ENCODE measurements at regions not wholly inside any gene's neighbourhood (a gene's known extent, or its start where the extent isn't known, plus 50 kb on each side); places are given as distances from the start of the nearest gene placed in this dataset.
"Not testable (repeated sequence)": the region's sequence is repeated elsewhere in the genome, so short reads cannot be mapped to it uniquely, and the experiment has no call there.

- DNase-seq = no peak
Measured at GRCh38 chr5:109992264-109992915, 302.7 kb downstream of the MAN2A1 start.

- no peak for DNase-seq
Measured at GRCh38 chr5:109994135-109994534, 304.4 kb downstream of the MAN2A1 start.

GRCh38 chr5:109996246-109996645 is 306.5 kb downstream of the MAN2A1 start:
- no peak for DNase-seq

GRCh38 chr5:109997161-109997560 is 307.4 kb downstream of the MAN2A1 start:
- no peak for DNase-seq

- DNase-seq = no peak
Measured at GRCh38 chr5:109998208-109998607, 308.5 kb downstream of the MAN2A1 start.

DNA sequence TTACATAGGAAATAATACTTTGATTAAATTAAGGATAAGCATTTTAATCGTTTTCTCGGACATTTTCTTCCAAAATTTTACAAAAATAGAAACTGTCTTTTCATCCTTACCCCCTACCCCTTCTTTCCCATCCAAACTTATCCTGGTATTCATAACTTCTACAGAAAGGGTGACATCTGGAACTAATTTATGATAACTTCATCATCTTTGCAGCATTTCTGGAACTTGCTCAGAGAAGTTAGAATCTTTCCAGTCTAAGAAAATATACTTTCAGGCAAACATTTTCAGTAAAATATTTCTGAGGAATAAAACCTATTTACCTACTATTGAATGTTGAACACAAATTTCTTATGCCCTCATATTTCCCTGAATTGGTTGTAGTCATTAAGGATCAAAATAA is 309.0 kb downstream of the MAN2A1 start:
- no peak for DNase-seq

GRCh38 chr5:110001648-110002047 is 311.9 kb downstream of the MAN2A1 start:
- DNase-seq = no peak

- DNase-seq = no peak
Measured at GRCh38 chr5:110002652-110003051, 312.9 kb downstream of the MAN2A1 start.

GRCh38 chr5:110005907-110006562 is 316.3 kb downstream of the MAN2A1 start:
- DNase-seq = not testable (repeated sequence)

GRCh38 chr5:110007101-110007500 is 317.4 kb downstream of the MAN2A1 start:
- DNase-seq = no peak

DNA sequence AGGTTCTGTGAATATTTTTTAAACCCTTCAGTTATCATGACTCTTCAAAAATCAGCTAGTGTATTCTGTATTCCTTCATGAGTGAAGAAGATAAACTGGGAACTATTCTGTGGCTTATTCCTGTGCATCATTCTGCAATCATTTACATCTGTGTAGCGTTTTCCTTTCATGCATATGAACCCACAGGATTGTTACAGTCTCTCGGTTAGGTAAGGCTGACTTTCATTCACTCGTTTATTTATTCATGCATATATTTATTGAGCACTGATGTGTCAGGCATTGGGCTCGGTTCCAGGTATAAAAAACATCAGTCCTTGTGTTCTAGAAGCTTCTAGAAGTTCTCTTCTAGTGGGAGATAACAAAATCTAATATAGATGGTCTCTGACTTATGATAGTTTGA is 318.4 kb downstream of the MAN2A1 start:
- no peak for DNase-seq

- DNase-seq = no peak
Measured at GRCh38 chr5:110012145-110012544, 322.4 kb downstream of the MAN2A1 start.

- no peak for DNase-seq
Measured at GRCh38 chr5:110013017-110013416, 323.3 kb downstream of the MAN2A1 start.

DNA sequence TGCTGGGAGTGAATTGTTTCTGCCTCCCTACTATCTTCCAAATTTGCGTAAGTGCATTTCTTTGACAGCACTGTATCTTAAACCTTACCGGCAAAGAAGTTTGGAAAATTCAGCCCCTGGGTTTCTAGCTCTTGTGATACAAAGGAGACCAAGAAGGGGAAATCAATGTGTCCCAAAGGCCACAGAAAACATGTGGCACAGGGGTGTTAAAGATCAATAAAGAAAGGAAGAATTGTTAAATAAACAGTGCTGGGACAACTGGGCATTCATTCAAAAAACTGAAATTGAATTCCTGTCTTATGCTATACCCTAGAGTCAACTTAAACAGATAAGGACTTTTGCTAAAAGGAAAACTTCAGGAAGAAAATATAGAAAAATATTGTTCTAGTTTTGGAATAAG is 328.1 kb downstream of the MAN2A1 start:
- no peak for DNase-seq

- no peak for DNase-seq
Measured at GRCh38 chr5:110018509-110018908, 328.8 kb downstream of the MAN2A1 start.

- DNase-seq = no peak
Measured at GRCh38 chr5:110019119-110019518, 329.4 kb downstream of the MAN2A1 start.

- DNase-seq = no peak
Measured at GRCh38 chr5:110019780-110020179, 330.1 kb downstream of the MAN2A1 start.

GRCh38 chr5:110021251-110021650 is 331.5 kb downstream of the MAN2A1 start:
- no peak for DNase-seq

DNA sequence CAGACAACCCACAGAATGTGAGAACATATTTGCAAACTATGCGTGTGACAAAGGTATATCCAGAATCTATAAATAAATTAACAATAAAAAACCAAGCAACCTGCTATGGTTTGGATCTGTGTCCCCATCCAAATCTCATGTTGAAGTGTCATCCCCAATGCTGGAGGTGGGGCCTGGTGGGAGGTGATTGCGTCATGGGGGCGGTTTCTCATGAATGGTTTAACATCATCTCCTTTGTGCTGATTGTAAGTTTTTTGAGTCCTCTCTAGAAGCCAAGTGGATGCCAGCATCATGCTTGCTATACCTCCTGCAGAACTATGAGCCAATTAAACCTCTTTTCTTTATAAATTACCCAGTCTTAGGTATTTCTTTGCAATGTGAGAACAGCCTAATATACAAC is 335.4 kb downstream of the MAN2A1 start:
- DNase-seq = no peak

- no peak for DNase-seq
Measured at GRCh38 chr5:110027527-110028322, 338.0 kb downstream of the MAN2A1 start.

DNA sequence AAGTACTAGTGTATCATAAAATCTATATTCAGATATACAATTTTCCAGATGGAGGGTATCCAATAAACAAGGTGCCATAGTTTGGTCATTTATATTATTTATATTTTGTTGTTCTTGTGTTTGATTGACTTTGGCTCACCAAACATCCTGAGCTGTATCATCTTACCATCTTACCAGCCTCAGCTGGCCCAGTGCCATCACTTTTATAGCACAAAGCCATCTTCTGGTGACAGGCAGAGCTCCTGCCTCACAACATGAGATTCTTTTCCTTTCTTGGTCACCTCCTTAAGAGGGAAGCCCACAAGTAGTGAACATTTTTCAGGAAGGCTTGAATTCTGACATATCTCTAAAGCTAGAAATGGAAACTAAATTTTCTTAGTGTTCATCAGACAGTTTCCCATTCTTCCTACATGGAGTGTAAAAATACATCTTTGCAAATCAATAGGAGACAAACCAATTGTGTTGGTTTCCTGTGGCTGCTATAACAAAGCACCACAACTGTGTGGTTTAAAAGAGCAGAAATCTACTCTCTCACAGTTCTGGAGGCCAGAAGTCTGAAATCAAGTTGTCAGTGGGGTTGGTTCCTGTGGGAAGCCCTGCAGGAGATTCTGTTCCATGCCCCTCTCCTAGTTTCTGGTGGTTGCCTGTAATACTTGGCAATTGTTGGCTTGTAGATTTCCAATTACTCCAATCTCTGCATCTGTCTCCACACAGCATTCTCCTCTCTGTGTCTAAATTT is 341.8 kb downstream of the MAN2A1 start:
- DNase-seq = no peak

DNA sequence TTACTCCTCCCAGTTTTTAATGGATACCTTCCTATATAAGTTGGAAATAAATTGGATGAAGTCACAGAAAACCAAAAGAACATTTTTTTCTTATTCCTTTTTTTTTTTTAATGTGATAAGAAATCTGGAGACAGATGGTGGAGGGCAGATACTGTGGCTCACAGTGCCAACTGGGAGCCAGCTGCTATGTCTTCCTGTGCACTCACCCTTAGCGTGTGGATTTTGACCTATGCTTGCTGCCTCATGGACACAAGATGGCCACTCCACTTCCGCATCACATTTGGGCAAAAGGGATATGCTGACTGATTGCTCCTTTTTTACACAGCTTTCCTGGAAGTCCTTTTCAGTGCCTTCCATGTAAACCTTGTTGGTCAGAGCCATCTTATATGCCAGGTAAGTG is 342.6 kb downstream of the MAN2A1 start:
- no peak for DNase-seq

- no peak for DNase-seq
Measured at GRCh38 chr5:110034056-110034600, 344.4 kb downstream of the MAN2A1 start.
